ENCODE measurements at regions not wholly inside any gene's neighbourhood (a gene's known extent, or its start where the extent isn't known, plus 50 kb on each side); places are given as distances from the start of the nearest gene placed in this dataset.
"Not testable (repeated sequence)": the region's sequence is repeated elsewhere in the genome, so short reads cannot be mapped to it uniquely, and the experiment has no call there.

DNA sequence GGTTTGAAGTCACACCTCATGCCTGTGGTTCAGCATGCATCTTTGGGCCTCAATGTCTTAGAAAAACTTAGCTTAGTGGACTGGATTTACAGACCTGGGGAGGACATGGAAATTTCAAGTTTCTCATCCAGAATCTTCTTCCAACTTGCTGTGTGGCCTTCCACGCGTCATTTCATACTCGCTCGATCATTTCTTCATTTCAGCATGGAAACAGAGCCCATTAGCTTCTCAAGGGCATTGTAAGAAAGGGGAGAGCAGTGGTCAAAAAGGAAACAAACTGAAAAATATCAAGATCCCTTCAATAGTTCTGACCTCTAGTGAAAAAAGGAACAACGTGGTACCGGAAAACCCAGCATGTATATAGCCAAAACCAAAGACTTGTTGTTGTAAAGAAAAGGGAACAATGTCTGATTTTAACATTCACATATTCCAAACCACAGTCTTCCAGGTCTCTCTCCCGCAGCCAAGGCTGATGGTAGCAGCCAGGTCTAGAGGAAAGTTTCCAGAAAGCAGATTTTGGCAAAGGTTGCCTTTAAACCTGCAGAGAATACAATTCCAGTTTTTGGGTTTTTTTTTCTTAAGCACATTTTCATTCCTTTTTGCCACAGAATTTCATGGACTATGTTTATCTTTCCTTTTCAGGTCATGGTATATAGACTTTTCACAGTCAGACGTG is 97.0 kb upstream of the CDC42BPA start:
- TF ChIP-seq, protein P1, sequence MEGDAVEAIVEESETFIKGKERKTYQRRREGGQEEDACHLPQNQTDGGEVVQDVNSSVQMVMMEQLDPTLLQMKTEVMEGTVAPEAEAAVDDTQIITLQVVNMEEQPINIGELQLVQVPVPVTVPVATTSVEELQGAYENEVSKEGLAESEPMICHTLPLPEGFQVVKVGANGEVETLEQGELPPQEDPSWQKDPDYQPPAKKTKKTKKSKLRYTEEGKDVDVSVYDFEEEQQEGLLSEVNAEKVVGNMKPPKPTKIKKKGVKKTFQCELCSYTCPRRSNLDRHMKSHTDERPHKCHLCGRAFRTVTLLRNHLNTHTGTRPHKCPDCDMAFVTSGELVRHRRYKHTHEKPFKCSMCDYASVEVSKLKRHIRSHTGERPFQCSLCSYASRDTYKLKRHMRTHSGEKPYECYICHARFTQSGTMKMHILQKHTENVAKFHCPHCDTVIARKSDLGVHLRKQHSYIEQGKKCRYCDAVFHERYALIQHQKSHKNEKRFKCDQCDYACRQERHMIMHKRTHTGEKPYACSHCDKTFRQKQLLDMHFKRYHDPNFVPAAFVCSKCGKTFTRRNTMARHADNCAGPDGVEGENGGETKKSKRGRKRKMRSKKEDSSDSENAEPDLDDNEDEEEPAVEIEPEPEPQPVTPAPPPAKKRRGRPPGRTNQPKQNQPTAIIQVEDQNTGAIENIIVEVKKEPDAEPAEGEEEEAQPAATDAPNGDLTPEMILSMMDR (conservative IDR thresholded peaks at IDR 0.05; ENCODE audit: low read depth, low read length): no peak
- DNase-seq (ENCODE audit: low read depth): no peak
- no peak overlapping the region for H3K4me3 ChIP-seq (ENCODE audit: low read length)

DNA sequence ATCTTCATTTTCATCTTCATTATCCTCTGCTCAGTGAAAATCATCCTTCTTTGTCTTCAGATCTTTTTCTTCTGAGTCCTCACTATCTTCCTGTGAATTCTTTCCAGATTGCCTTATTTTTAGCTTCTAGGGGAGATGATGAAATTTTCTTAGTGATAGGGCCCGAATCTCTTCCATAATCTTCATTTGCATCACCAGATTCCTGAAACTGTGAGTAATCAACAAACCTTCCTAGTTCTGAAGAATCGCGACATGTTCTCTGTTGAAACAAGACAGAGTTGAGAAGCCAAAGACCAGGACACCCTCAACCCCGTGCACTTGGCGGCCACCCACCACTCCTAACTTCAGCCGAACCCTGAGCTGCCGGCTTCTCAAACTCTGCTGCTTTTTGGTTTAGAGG is 92.8 kb upstream of the CDC42BPA start:
- no peak overlapping the region for H3K4me3 ChIP-seq (ENCODE audit: low read length)
- TF ChIP-seq, protein P1 (conservative IDR thresholded peaks at IDR 0.05; ENCODE audit: low read depth, low read length): no peak
- no peak for DNase-seq (ENCODE audit: low read depth)

DNA sequence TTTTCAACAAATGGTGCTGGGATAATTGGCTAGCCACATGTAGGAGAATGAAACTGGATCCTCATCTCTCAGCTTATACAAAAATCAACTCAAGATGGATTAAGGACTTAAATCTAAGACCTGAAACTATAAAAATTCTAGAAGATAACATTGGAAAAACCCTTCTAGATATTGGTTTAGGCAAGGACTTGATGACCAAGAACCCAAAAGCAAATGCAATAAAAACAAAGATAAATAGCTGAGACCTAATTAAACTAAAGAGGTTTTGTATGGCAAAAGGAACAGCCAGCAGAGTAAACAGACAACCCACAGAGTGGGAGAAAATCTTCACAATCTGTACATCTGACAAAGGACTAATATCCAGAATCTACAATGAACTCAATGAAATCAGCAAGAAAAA is 88.0 kb upstream of the CDC42BPA start:
- DNase-seq (ENCODE audit: low read depth); H3K4me3 ChIP-seq (ENCODE audit: low read length): not testable (repeated sequence)

DNA sequence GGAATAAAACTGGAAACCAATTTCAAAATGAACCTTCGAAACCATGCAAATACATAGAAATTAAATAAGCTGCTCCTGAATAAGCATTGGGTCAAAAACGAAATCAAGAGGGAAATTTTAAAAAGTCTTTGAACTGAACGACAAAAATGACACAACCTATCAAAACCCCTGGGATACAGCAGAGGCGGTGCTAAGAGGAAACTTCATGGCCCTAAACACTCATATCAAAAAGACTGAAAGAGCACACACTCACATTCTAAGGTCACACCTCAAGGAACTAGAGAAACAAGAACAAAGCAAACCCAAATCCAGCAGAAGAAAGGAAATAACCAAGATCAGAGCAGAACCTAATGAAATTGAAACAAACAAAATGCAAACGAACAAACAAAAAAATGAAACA is 85.2 kb upstream of the CDC42BPA start:
- TF ChIP-seq, protein P1 (conservative IDR thresholded peaks at IDR 0.05; ENCODE audit: low read depth, low read length): no peak
- no peak overlapping the region for H3K4me3 ChIP-seq (ENCODE audit: low read length)
- DNase-seq (ENCODE audit: low read depth): no peak

DNA sequence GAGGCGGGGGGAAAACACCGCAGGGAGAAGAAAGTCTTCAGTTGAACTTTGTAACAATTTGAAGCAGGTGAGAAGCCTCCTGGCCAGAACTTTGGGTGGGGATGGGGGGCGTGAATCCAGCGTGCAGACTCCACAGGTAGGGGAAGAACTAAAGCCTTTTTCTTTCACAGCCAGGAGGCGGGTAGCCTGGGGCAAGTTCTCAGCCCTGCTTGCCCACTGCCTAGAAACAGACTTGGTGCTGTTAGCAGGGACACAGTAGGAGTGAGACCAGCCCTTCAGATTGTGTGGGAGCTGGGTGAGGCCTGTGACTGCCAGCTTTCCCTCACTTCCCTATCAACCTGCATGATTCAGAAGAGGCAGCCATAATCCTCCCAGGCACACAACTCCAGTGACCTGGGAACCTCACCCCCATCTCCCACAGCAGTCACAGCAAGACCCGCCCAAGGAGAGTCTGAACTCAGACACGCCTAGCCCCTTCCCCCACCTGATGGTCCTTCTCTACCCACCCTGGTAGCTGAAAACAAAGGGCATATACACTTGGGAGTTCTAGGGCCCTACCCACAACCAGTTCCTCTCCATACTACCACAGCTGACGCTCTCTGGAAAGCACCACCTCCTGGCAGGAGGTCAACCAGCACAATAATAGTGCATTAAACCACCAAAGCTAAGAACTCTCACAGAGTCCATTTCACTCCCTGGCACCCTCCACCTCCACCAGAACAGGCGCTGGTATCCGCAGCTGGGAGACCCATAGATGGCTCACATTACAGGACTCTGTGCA is 83.5 kb upstream of the CDC42BPA start:
- no peak overlapping the region for H3K4me3 ChIP-seq (ENCODE audit: low read length)
- no peak for DNase-seq (ENCODE audit: low read depth)
- TF ChIP-seq, protein P1 (conservative IDR thresholded peaks at IDR 0.05; ENCODE audit: low read depth, low read length): no peak

DNA sequence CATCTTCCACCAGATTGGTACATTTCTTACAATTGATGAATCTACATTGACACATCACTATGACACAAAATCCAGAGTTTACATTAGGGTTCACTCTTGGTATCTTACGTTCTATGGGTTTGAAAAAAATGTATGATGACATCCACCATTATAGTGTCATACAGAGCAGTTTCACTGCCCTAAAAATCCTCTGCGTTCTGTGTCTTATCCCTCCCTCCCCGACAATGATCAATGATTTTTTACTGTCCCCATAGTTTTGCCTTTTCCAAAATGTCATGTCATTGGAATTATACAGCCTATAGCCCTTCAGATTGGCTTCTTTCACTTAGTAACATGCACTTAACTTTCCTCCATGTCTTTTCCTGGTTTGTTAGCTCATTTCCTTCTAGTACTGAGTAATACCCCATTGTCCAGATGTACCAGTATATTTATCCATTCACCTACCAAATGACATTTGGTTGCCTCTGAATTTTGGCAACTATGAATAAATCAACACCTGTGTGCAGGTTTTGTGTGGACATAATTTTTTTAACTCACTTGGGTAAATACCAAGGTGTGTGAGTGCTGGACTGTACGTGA is 80.9 kb upstream of the CDC42BPA start:
- DNase-seq (ENCODE audit: low read depth): no peak
- TF ChIP-seq, protein P1 (conservative IDR thresholded peaks at IDR 0.05; ENCODE audit: low read depth, low read length): no peak

DNA sequence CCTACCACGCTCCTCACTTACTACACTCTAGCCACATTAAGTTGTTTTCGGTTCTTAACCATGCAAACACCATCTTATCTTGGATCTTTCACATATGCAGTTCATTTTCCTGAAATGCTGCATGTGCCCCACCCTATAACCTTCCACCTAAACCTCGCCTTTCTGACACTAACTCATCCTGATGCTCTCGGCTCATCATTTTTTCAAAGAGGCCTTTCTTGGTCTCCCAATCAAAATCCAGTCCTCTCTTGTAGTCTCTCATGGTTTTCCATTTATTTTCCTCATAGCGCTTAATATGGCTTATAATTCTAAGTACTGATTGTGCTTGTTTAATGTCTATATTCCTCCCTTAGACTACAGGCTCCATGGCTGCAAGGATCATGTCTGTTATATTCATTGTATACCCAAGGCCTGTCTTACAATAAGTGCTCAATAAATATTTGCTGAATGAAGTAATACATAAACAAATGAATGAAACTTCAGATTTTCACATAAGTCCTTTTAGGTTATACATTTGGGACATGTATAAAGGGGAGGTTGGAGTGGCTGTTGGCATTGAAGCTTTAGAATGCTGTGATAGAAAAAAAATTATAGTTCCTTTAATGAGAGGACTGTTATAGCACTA is 79.2 kb upstream of the CDC42BPA start:
- DNase-seq (ENCODE audit: low read depth): no peak
- H3K4me3 ChIP-seq (ENCODE audit: low read length): no peak overlapping the region
- TF ChIP-seq, protein P1 (conservative IDR thresholded peaks at IDR 0.05; ENCODE audit: low read depth, low read length): no peak

More for the DNA sequence above, 80.9 kb upstream of the CDC42BPA start:
- no peak overlapping the region for H3K4me3 ChIP-seq (ENCODE audit: low read length)
